ENCODE measurements at regions not wholly inside any gene's neighbourhood (a gene's known extent, or its start where the extent isn't known, plus 50 kb on each side); places are given as distances from the start of the nearest gene placed in this dataset.

DNA sequence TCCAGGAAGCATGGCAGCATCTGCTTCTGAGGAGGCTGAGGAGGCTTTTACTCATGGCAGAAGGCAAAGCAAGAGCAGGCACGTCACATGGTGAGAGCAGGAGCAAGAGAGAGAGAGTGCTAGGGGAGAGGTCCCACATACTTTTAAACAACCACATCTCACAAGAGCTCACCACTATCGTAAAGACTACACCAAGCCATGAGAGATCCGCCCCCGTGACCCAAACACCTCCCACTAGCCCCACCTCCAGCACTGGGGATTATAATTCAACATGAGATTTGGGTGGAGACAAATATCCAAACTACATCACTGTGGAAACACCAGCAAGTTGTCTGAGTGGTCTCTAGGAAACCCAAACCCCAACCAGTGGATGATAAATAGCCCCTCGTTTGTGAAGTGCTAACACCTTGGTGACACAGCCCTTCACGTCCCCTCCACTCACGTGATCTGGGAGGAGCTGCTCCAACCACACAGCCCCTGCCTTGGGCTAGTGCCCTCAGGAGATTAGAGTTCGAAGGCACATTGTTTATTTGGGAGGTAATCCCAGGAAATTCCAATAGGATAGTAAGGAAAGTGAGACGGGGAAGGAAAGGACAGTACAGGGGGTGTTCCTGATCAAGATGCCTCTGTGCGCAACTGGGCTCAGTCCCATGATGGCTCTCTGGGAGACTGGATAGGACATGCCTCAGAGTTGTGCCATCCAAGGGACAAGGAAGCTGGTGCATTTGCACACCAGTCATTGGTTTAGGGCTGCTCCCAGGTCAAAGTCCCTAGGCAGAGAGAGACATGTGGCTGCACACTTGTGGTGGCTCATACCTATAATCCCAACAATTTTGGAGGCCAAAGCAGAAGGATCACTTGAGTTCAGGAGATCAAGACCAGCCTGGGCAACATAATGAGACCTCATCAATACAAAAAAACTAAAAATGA, 80.6 kb upstream of the CTNNB1 start:
- Mint-ChIP-seq H3K27me3 (ENCODE audit: low read depth in 3 of 3) (peaks cover 0 to 11% (median 0%) of the 10 kb centered on the region in 3 donors), H3K27ac (peak overlapping the region; percentile 95 to 98 (median 97)), H3K36me3 (peaks cover 3 to 8% of the 10 kb centered on the region in 2 donors), H3K4me1 (peaks cover 40% of the 10 kb centered on the region), H3K4me3 (no peak overlapping the region), H3K9me3 (peaks cover 0 to 9% (median 0%) of the 10 kb centered on the region in 7 donors)
- no peak for DNase-seq
- Histone ChIP-seq H3K9me3 (replicated peaks in 1 of 2; ENCODE audit: control insufficient read depth in 1 of 2, insufficient read depth in 1 of 2, low read length in 2 of 2) (no peaks in the 10 kb centered on the region), H3K36me3 (replicated peaks in 1 of 2; ENCODE audit: control insufficient read depth in 1 of 2, insufficient read depth in 2 of 2, low read length in 2 of 2) (no peaks in the 10 kb centered on the region), H3K79me2 (ENCODE audit: insufficient read depth, low read length) (no peaks in the 10 kb centered on the region), H4K20me1 (ENCODE audit: insufficient read depth, low read length) (no peaks in the 10 kb centered on the region), H3K4me1 (ENCODE audit: control insufficient read depth in 1 of 2, insufficient read depth in 2 of 2, low read length in 2 of 2) (peaks cover 26 to 35% of the 10 kb centered on the region in 2 donors), H3K9ac (ENCODE audit: insufficient read depth, low read length, poor library complexity, severe bottlenecking) (no peak overlapping the region), H3K27ac (ENCODE audit: low read depth in 1 of 2, low read length in 2 of 2) (peak overlapping the region in 1 of 2 donors; percentile 90), H3K4me3 (replicated peaks in 1 of 3; ENCODE audit: low read depth in 2 of 3, low read length in 3 of 3) (no peak overlapping the region), H2AFZ (ENCODE audit: insufficient read depth, low read depth, low read length, poor library complexity, severe bottlenecking) (no peak overlapping the region), H3K4me2 (replicated peaks; ENCODE audit: extremely low read depth, low read length, poor library complexity, severe bottlenecking) (no peak overlapping the region), H3K27me3 (ENCODE audit: control insufficient read depth in 2 of 2, insufficient read depth in 2 of 2, low read length in 2 of 2) (no peaks in the 10 kb centered on the region)
- no peak for TF ChIP-seq CTCF (IDR thresholded peaks at IDR 0.05)
- 97% methylated on average over 5 of the region's 10 CpGs for WGBS (ENCODE audit: insufficient coverage)
- intact Hi-C loops (cut with micrococcal nuclease): loop anchor here (5.0 to 10.0 kb wide), 4 partner anchors 76 to 324 kb away; partner anchors contain the start of gene CTNNB1 (in 2 of the 2)

DNA sequence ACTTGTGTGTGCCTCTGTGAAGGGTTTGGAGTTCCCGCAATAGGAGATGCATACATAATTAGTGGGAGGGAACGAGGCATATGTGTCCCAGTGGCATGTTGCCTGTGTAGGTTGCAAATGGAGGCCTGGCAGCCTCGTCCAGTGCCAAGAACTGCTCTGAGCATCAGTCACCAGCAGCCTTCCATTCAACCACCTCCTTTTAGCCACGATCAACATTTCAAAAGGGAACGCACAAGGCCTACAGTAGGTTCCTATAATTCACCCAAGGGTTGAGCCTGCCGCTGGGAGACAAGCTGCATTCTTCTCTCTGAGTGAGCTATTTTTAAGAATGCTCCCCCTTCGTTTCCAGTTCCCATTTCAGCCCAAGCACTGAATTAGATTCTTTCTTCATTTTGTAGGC, 78.8 kb upstream of the CTNNB1 start:
- 38% methylated on average over 4 of the region's 7 CpGs for WGBS (ENCODE audit: insufficient coverage)
- Histone ChIP-seq H3K36me3 (replicated peaks in 1 of 2; ENCODE audit: control insufficient read depth in 1 of 2, insufficient read depth in 2 of 2, low read length in 2 of 2) (no peaks in the 10 kb centered on the region), H3K27me3 (ENCODE audit: control insufficient read depth in 2 of 2, insufficient read depth in 2 of 2, low read length in 2 of 2) (no peaks in the 10 kb centered on the region), H3K9ac (ENCODE audit: insufficient read depth, low read length, poor library complexity, severe bottlenecking) (no peak overlapping the region), H3K4me2 (replicated peaks; ENCODE audit: extremely low read depth, low read length, poor library complexity, severe bottlenecking) (no peak overlapping the region), H4K20me1 (ENCODE audit: insufficient read depth, low read length) (no peaks in the 10 kb centered on the region), H3K4me1 (ENCODE audit: control insufficient read depth in 1 of 2, insufficient read depth in 2 of 2, low read length in 2 of 2) (peaks cover 26 to 35% of the 10 kb centered on the region in 2 donors), H3K9me3 (replicated peaks in 1 of 2; ENCODE audit: control insufficient read depth in 1 of 2, insufficient read depth in 1 of 2, low read length in 2 of 2) (peaks cover 0 to 4% of the 10 kb centered on the region in 2 donors), H3K4me3 (replicated peaks in 1 of 3; ENCODE audit: low read depth in 2 of 3, low read length in 3 of 3) (no peak overlapping the region), H2AFZ (ENCODE audit: insufficient read depth, low read depth, low read length, poor library complexity, severe bottlenecking) (peak overlapping the region; percentile 10), H3K27ac (ENCODE audit: low read depth in 1 of 2, low read length in 2 of 2) (no peak overlapping the region), H3K79me2 (ENCODE audit: insufficient read depth, low read length) (no peaks in the 10 kb centered on the region)
- Mint-ChIP-seq H3K36me3 (peaks cover 3 to 8% of the 10 kb centered on the region in 2 donors), H3K27me3 (ENCODE audit: low read depth in 3 of 3) (peaks cover 0 to 11% (median 0%) of the 10 kb centered on the region in 3 donors), H3K4me3 (no peak overlapping the region), H3K9me3 (peaks cover 0 to 12% (median 7%) of the 10 kb centered on the region in 7 donors), H3K27ac (peak overlapping the region in 6 of 7 donors; percentile 33 to 80 (median 53)), H3K4me1 (peaks cover 40% of the 10 kb centered on the region)
- no peak for TF ChIP-seq CTCF (IDR thresholded peaks at IDR 0.05)
- DNase-seq: no peak
- intact Hi-C loops (cut with micrococcal nuclease): no loop called here

All from CD14-positive monocyte (primary cell).